Ovary (tissue), 7 donors: ENCODE measurements at regions not wholly inside any gene's neighbourhood (a gene's known extent, or its start where the extent isn't known, plus 50 kb on each side); places are given as distances from the start of the nearest gene placed in this dataset.

Source experiments
- DNase-seq, 5 donors: peaks; one replicate each; pipeline ENCODE4 v3.0.0-alpha.2; 2019 to 2020
- H3K27ac ChIP-seq, 2 donors: fragments of 200-600 bp; one replicate each; pipeline versions ENCODE4 v1.5.1 to v1.8.0; 2019 to 2022
- H3K27me3 ChIP-seq: fragments of 200-600 bp; one replicate; pipeline ENCODE4 v1.8.0; 2022
- H3K36me3 ChIP-seq: fragments of 200-600 bp; sonication (generic); one replicate; pipeline ENCODE4 v1.5.1; 2019
- H3K4me1 ChIP-seq: one replicate; pipeline ENCODE4 v1.8.1; 2013; ENCODE audit warnings: mild to moderate bottlenecking, moderate library complexity; ENCODE audit not compliant: insufficient read depth
- H3K4me3 ChIP-seq: fragments of 200-600 bp; sonication (generic); one replicate; pipeline ENCODE4 v1.5.1; 2017
- H3K9me3 ChIP-seq, 2 donors: fragments of 200-600 bp in 1 of 2; sonication (generic) in 1 of 2; one replicate each; pipeline versions ENCODE4 v1.5.1 to v1.8.1; 2013 to 2019; ENCODE audit warnings: mild to moderate bottlenecking in 1 of 2, moderate library complexity in 1 of 2
- EP300 ChIP-seq: sonication (generic); formaldehyde crosslinking; IDR thresholded peaks from one replicate; pipeline ENCODE4 v1.6.1; 2017; ENCODE audit warnings: antibody characterized with exemption
- POLR2A ChIP-seq: fragments of 450-650 bp; IDR thresholded peaks from one replicate; pipeline ENCODE4 v1.6.1; 2017; ENCODE audit warnings: antibody characterized with exemption, mild to moderate bottlenecking, moderate library complexity
- WGBS, 3 donors: extraction: QIAGEN DNeasy Blood & Tissue Kit in 1 of 3; methylation state at CpG; one replicate each; pipeline versions ENCODE4 v1.1.5 to v1.1.7; 2013 to 2017; 5-methylcytosine and 5-hydroxymethylcytosine counted together
- intact Hi-C, 4 donors: fragments of 100-400 bp; cut with DNase I; formaldehyde crosslinking; loops; one replicate each; pipeline versions ENCODE4 v1.11.0 to v1.15.1; 2022 to 2023
- TF ChIP-seq, protein P1 (sequence below), 3 donors: fragments of 450-650 bp in 2 of 3; fragments of 200-600 bp in 1 of 3; IDR thresholded peaks; one replicate each; pipeline versions ENCODE4 v1.5.1 to v1.8.0; 2016 to 2022; ENCODE audit warnings: antibody characterized with exemption in 3 of 3, mild to moderate bottlenecking in 1 of 3
- donor health status: DM: no; HTN: no; CAD: no; lungs with moderate emphysema.
- donor health status: DM: no; HTN: no; CAD: no.
- donor health status: Bipolar disorder and iron deficiency.
- donor health status: DM: no; HTN: no; CAD: no.
- donor health status: DM: yes; HTN: yes; CAD: no.

DNA sequence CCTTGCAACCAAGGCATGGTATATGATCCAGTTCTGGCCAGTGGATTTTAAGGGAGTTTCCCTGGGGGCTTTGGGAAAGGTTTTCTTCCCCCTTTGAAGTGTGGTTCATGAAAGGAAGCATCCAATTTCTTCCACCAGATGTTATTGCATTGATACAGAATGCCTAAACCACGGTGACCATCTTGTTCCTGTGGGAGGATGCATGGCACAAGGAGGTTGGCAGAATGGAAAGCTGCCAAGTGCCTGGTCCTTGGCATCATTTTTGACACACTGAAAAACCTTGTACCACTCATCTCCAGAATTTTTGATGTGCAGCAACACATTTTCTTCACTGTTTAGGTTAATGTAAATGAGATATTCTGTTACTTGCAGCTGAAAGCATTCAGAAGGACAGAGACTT, 55.2 kb upstream of the CXCR4 start:
- H3K4me3 ChIP-seq = no peak overlapping the region
- 52 to 79% (median 78%) methylated on average over 1 of the region's 1 CpG for WGBS, 3 donors
- no peak for DNase-seq
- no peaks in the 10 kb centered on the region for H3K36me3 ChIP-seq
- no peaks in the 10 kb centered on the region for H3K27me3 ChIP-seq
- H3K4me1 ChIP-seq = no peaks in the 10 kb centered on the region
- TF ChIP-seq, protein P1, sequence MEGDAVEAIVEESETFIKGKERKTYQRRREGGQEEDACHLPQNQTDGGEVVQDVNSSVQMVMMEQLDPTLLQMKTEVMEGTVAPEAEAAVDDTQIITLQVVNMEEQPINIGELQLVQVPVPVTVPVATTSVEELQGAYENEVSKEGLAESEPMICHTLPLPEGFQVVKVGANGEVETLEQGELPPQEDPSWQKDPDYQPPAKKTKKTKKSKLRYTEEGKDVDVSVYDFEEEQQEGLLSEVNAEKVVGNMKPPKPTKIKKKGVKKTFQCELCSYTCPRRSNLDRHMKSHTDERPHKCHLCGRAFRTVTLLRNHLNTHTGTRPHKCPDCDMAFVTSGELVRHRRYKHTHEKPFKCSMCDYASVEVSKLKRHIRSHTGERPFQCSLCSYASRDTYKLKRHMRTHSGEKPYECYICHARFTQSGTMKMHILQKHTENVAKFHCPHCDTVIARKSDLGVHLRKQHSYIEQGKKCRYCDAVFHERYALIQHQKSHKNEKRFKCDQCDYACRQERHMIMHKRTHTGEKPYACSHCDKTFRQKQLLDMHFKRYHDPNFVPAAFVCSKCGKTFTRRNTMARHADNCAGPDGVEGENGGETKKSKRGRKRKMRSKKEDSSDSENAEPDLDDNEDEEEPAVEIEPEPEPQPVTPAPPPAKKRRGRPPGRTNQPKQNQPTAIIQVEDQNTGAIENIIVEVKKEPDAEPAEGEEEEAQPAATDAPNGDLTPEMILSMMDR (IDR thresholded peaks at IDR 0.05) = no peak
- TF ChIP-seq POLR2A = no peak
- no peak for TF ChIP-seq EP300
- no peak overlapping the region for H3K27ac ChIP-seq
- intact Hi-C loops = no loop called here
- no peaks in the 10 kb centered on the region for H3K9me3 ChIP-seq

DNA sequence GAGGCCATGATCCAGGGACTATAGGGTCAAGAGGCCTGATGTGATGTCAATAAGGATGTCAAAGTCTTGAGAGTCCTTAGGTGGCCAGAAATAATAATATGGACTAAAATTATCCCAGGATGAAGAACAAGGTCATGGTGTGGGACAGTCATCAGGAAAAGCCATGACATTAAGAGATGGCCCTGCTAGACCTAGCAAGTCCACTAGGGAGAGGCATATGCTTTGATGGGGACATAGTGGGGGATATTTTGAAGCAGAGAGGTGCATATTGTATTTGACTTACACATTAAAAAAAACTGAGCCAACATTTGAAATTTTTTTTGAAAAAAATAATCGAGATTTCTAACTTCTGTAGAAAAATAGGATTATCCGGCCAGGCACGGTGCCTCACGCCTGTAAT, 53.3 kb upstream of the CXCR4 start:
- H3K36me3 ChIP-seq = no peaks in the 10 kb centered on the region
- no peak for DNase-seq
- no peak overlapping the region for H3K27ac ChIP-seq
- H3K9me3 ChIP-seq = no peaks in the 10 kb centered on the region
- no peak overlapping the region for H3K4me3 ChIP-seq
- TF ChIP-seq, protein P1 (IDR thresholded peaks at IDR 0.05) = no peak
- TF ChIP-seq POLR2A = no peak
- TF ChIP-seq EP300 = no peak
- intact Hi-C loops = no loop called here
- WGBS, 3 donors = 90 to 92% (median 91%) methylated on average over 4 of the region's 4 CpGs
- H3K27me3 ChIP-seq = no peaks in the 10 kb centered on the region
- no peaks in the 10 kb centered on the region for H3K4me1 ChIP-seq

DNA sequence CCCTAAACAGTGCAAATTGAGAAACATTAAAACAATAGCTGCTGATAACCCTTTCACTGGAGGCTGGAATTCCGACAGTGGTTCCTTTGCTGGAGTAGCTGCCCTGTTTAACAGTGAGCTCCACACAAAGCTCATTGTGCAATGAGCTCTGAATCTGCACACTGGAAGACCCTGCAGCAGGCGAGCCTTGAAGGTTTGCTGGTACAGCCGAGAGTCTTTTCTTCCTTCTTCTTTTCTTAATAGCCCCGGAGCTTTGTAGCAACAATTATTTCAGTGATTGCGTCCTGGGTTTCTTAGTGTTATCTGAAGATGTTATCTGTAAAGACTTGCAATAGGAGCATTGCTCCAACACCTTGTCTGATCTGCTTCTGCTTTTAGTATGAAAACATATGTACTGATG, 50.8 kb upstream of the CXCR4 start:
- Histone ChIP-seq H3K36me3 (no peaks in the 10 kb centered on the region), H3K27ac (no peak overlapping the region), H3K4me3 (no peak overlapping the region), H3K9me3 (no peaks in the 10 kb centered on the region), H3K4me1 (no peaks in the 10 kb centered on the region), H3K27me3 (no peaks in the 10 kb centered on the region)
- intact Hi-C loops = no loop called here
- no peak for DNase-seq
- TF ChIP-seq POLR2A = no peak
- TF ChIP-seq, protein P1 (IDR thresholded peaks at IDR 0.05) = no peak
- TF ChIP-seq EP300 = no peak
- 54 to 60% (median 60%) methylated on average over 5 of the region's 5 CpGs for WGBS, 3 donors

DNA sequence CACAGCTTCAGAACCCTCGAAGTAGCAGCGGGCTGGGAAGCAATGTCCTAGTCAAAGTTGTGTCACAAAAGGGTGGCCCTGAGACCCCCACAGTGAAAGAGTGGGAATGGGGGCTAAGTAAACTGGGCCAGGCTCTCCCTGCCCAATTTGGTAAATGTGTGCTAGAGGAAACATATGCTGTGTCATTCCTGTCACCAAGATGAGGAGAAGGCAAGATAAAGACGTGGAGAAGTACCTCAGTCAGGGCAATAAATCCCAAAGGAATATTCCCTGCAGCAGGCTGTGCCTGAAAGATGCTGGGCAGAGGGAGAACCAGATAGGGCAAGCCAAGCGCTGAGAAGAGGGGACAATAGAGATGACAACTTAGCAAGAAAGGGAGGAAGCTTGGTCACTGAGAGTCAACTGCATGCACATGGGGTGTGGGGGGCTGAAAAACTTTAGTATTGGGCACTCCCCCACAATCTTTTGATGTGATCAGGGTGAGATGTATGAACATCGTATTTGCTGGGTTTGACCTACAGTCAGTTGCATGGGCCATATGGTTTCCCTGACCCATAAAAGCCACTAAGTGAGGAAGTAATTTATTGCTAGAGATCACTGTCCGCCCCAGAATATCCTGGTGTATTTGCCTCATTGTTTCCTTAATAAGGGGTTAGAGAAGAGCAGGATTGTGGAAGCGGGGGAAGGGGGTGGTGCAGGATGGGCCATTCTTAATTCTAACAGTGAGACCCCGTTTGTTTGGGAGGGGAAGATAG, 49.9 kb upstream of the CXCR4 start:
- Histone ChIP-seq H3K4me1 (no peaks in the 10 kb centered on the region), H3K27ac (no peak overlapping the region), H3K27me3 (no peaks in the 10 kb centered on the region), H3K9me3 (no peaks in the 10 kb centered on the region), H3K4me3 (no peak overlapping the region), H3K36me3 (no peaks in the 10 kb centered on the region)
- intact Hi-C loops = no loop called here
- DNase-seq = no peak
- WGBS, 3 donors = 51 to 57% (median 54%) methylated on average over 8 of the region's 8 CpGs
- TF ChIP-seq, protein P1 (IDR thresholded peaks at IDR 0.05) = no peak
- TF ChIP-seq EP300 = no peak
- no peak for TF ChIP-seq POLR2A
